Astrocyte (in vitro differentiated cells and primary cell): ENCODE measurements at regions not wholly inside any gene's neighbourhood (a gene's known extent, or its start where the extent isn't known, plus 50 kb on each side); places are given as distances from the start of the nearest gene placed in this dataset.

ENCODE experiments used
- EZH2 ChIP-seq: IDR thresholded peaks from 2 replicates; pipeline ENCODE4 v1.6.1; 2012; ENCODE audit warnings: mild to moderate bottlenecking, low read length, inconsistent platforms; ENCODE audit not compliant: insufficient read depth
- TF ChIP-seq, protein P1 (sequence below): IDR thresholded peaks from 2 replicates; pipeline ENCODE4 v1.5.1; 2011; ENCODE audit warnings: low read depth, mild to moderate bottlenecking, inconsistent platforms, low read length, moderate library complexity; ENCODE audit not compliant: insufficient read depth

DNA sequence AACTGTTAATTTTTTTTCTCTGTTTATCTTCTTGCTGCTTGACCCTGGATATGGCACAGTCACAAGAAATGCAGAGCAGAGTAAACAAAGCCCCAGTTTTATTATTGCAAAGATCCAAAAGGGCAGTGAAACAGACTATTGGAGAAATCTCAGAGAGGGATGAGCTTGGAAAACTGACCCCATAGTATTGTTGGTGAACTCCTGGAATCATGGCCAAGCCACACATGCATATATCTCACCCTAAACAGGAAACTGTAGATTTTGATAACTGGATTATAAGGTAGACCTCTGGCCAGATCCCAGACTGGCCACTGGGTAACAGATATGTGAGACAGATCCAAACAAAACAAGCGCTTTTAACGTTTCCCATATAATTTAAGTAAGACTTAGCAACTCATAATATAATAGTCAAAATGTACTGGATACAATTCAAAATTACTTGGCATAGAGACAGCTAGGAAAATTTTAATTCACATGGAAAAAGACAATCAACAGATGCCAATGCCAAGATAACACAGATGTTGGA is 263.5 kb upstream of the SEMA6A start:
- TF ChIP-seq, protein P1, sequence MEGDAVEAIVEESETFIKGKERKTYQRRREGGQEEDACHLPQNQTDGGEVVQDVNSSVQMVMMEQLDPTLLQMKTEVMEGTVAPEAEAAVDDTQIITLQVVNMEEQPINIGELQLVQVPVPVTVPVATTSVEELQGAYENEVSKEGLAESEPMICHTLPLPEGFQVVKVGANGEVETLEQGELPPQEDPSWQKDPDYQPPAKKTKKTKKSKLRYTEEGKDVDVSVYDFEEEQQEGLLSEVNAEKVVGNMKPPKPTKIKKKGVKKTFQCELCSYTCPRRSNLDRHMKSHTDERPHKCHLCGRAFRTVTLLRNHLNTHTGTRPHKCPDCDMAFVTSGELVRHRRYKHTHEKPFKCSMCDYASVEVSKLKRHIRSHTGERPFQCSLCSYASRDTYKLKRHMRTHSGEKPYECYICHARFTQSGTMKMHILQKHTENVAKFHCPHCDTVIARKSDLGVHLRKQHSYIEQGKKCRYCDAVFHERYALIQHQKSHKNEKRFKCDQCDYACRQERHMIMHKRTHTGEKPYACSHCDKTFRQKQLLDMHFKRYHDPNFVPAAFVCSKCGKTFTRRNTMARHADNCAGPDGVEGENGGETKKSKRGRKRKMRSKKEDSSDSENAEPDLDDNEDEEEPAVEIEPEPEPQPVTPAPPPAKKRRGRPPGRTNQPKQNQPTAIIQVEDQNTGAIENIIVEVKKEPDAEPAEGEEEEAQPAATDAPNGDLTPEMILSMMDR = no peak
- no peak for TF ChIP-seq EZH2
